ENCODE measurements at regions not wholly inside any gene's neighbourhood (a gene's known extent, or its start where the extent isn't known, plus 50 kb on each side); places are given as distances from the start of the nearest gene placed in this dataset.

- peak; percentile 52 for DNase-seq (ENCODE audit: extremely low read depth, low read depth)
- no peak for TF ChIP-seq CTCF (IDR thresholded peaks at IDR 0.05; ENCODE audit: low read depth, low read length)
Observed at GRCh38 chr6:142523515-142524375, 221.9 kb downstream of the ADGRG6 start.

- no peak for TF ChIP-seq CTCF (IDR thresholded peaks at IDR 0.05; ENCODE audit: low read depth, low read length)
- no peak for DNase-seq (ENCODE audit: extremely low read depth, low read depth)
Observed at GRCh38 chr6:142530566-142530965, 228.8 kb downstream of the ADGRG6 start.

GRCh38 chr6:142531727-142532126, 229.9 kb downstream of the ADGRG6 start:
- DNase-seq (ENCODE audit: extremely low read depth, low read depth), result no peak
- no peak for TF ChIP-seq CTCF (IDR thresholded peaks at IDR 0.05; ENCODE audit: low read depth, low read length)

- TF ChIP-seq CTCF (IDR thresholded peaks at IDR 0.05; ENCODE audit: low read depth, low read length), result no peak
- no peak for DNase-seq (ENCODE audit: extremely low read depth, low read depth)
Observed at GRCh38 chr6:142534076-142534475, 232.3 kb downstream of the ADGRG6 start.

GRCh38 chr6:142534484-142534883, 232.7 kb downstream of the ADGRG6 start:
- DNase-seq (ENCODE audit: extremely low read depth, low read depth), result no peak
- TF ChIP-seq CTCF (IDR thresholded peaks at IDR 0.05; ENCODE audit: low read depth, low read length), result no peak

GRCh38 chr6:142537612-142538478, 236.0 kb downstream of the ADGRG6 start:
- TF ChIP-seq CTCF (IDR thresholded peaks at IDR 0.05; ENCODE audit: low read depth, low read length), result peak; percentile 49
- DNase-seq (ENCODE audit: extremely low read depth, low read depth), result no peak

All from AG09319 (cell line).